Spleen (tissue), 11 donors: ENCODE measurements at regions not wholly inside any gene's neighbourhood (a gene's known extent, or its start where the extent isn't known, plus 50 kb on each side); places are given as distances from the start of the nearest gene placed in this dataset.

Source experiments
- DNase-seq: peaks from one replicate; pipeline ENCODE4 v3.0.0-alpha.2; 2020
- H3K27ac ChIP-seq, 8 donors: fragments of 200-600 bp; sonication (generic) in 7 of 8; 1 replicate in 4 of 8; 2 replicates in 4 of 8; pipeline versions ENCODE4 v1.5.0 to v1.8.0; 2016 to 2021; ENCODE audit warnings: inconsistent platforms in 4 of 8, mild to moderate bottlenecking in 4 of 8, moderate library complexity in 1 of 8
- H3K27me3 ChIP-seq, 7 donors: fragments of 200-600 bp; sonication (generic) in 6 of 7; replicated peaks in 1 of 7; 1 replicate in 4 of 7; 2 replicates in 3 of 7; pipeline versions ENCODE4 v1.5.0 to v1.8.0; 2016 to 2021; ENCODE audit warnings: inconsistent platforms in 3 of 7, mild to moderate bottlenecking in 1 of 7
- H3K36me3 ChIP-seq, 6 donors: fragments of 200-600 bp; sonication (generic) in 5 of 6; 1 replicate in 4 of 6; 2 replicates in 2 of 6; pipeline versions ENCODE4 v1.5.0 to v1.8.0; 2016 to 2021; ENCODE audit warnings: inconsistent platforms in 2 of 6
- H3K4me1 ChIP-seq, 6 donors: fragments of 200-600 bp; sonication (generic) in 5 of 6; 1 replicate in 3 of 6; 2 replicates in 3 of 6; pipeline versions ENCODE4 v1.5.0 to v1.8.0; 2016 to 2021; ENCODE audit warnings: inconsistent platforms in 3 of 6
- H3K4me3 ChIP-seq, 8 donors: fragments of 200-600 bp; sonication (generic) in 7 of 8; 1 replicate in 4 of 8; 2 replicates in 4 of 8; pipeline versions ENCODE4 v1.5.0 to v1.8.0; 2016 to 2021; ENCODE audit warnings: inconsistent platforms in 4 of 8, mild to moderate bottlenecking in 4 of 8, moderate library complexity in 2 of 8
- H3K9me3 ChIP-seq, 8 donors: fragments of 200-600 bp; sonication (generic) in 7 of 8; 1 replicate in 4 of 8; 2 replicates in 4 of 8; pipeline versions ENCODE4 v1.5.0 to v1.8.0; 2016 to 2021; ENCODE audit warnings: inconsistent platforms in 4 of 8
- CTCF ChIP-seq, 11 experiments: fragments of 200-600 bp in 7 of 11; fragments of 450-650 bp in 4 of 11; sonication (generic) in 4 of 11; IDR thresholded peaks in 8 of 11; conservative IDR thresholded peaks in 3 of 11; 1 replicate in 7 of 11; 2 replicates in 4 of 11; pipeline versions ENCODE4 v1.4.0 to v1.8.0; 2016 to 2021; ENCODE audit warnings: antibody characterized with exemption in 11 of 11, inconsistent platforms in 4 of 11, mild to moderate bottlenecking in 1 of 11
- POLR2A ChIP-seq, 3 donors: fragments of 450-650 bp; IDR thresholded peaks; one replicate each; pipeline ENCODE4 v1.5.1; 2017; ENCODE audit warnings: antibody characterized with exemption in 3 of 3, mild to moderate bottlenecking in 1 of 3
- POLR2AphosphoS5 ChIP-seq, 3 donors: sonication (generic); formaldehyde crosslinking; IDR thresholded peaks; one replicate each; pipeline ENCODE4 v1.5.1; 2017; ENCODE audit warnings: antibody characterized with exemption in 3 of 3
- WGBS, 5 donors: extraction: QIAGEN DNeasy Blood & Tissue Kit in 3 of 5; methylation state at CpG; one replicate each; pipeline versions ENCODE4 v1.1.5 to v1.1.7; 2013 to 2018; 5-methylcytosine and 5-hydroxymethylcytosine counted together
- intact Hi-C: fragments of 100-400 bp; cut with DNase I; formaldehyde crosslinking; loops from one replicate; pipeline ENCODE4 v1.15.0; 2023; ENCODE audit warnings: low total_unique reads
- donor health status: healthy with polysubstance abuse.
- donor health status: DM: no; HTN: no; CAD: no; lungs with moderate emphysema.
- donor health status: DM: no; HTN: no; CAD: no.
- donor health status: Bipolar disorder and iron deficiency.
- donor health status: healthy.
- donor health status: DM: no; HTN: no; CAD: no.
- donor health status: DM: yes; HTN: yes; CAD: no.

GRCh38 chr14:84877061-84877460 is 652.9 kb upstream of the FLRT2 start:
- WGBS, 5 donors = 80 to 94% (median 85%) methylated on average over 1 of the region's 1 CpG

GRCh38 chr14:84882830-84883229 is 647.1 kb upstream of the FLRT2 start:
- Histone ChIP-seq H3K36me3 (no peaks in the 10 kb centered on the region), H3K27me3 (no peaks in the 10 kb centered on the region), H3K27ac (no peak overlapping the region), H3K4me1 (no peaks in the 10 kb centered on the region), H3K4me3 (no peak overlapping the region), H3K9me3 (peaks cover 0 to 46% (median 34%) of the 10 kb centered on the region in 8 donors)
- intact Hi-C loops = no loop called here
- DNase-seq = no peak
- TF ChIP-seq POLR2AphosphoS5 (IDR thresholded peaks at IDR 0.05) (no peak), POLR2A (IDR thresholded peaks at IDR 0.05) (no peak), CTCF (IDR thresholded peaks at IDR 0.05 in 8 of 11, conservative IDR thresholded peaks at IDR 0.05 in 3 of 11) (no peak)
- WGBS, 5 donors = 68 to 81% (median 72%) methylated on average over 1 of the region's 1 CpG

More at GRCh38 chr14:84877061-84877460, 652.9 kb upstream of the FLRT2 start:
- H3K27me3 ChIP-seq = no peaks in the 10 kb centered on the region
- H3K4me3 ChIP-seq = no peak overlapping the region
- peaks cover 0 to 4% (median 0%) of the 10 kb centered on the region in 8 donors for H3K9me3 ChIP-seq
- no peaks in the 10 kb centered on the region for H3K36me3 ChIP-seq
- TF ChIP-seq POLR2A (IDR thresholded peaks at IDR 0.05) = no peak
- TF ChIP-seq POLR2AphosphoS5 (IDR thresholded peaks at IDR 0.05) = no peak
- TF ChIP-seq CTCF (IDR thresholded peaks at IDR 0.05 in 8 of 11, conservative IDR thresholded peaks at IDR 0.05 in 3 of 11) = no peak
- no peak overlapping the region for H3K27ac ChIP-seq
- DNase-seq = no peak
- H3K4me1 ChIP-seq = no peaks in the 10 kb centered on the region
- intact Hi-C loops = no loop called here

- H3K27ac ChIP-seq = no peak overlapping the region
- no peaks in the 10 kb centered on the region for H3K4me1 ChIP-seq
- no peak for TF ChIP-seq CTCF (IDR thresholded peaks at IDR 0.05 in 8 of 11, conservative IDR thresholded peaks at IDR 0.05 in 3 of 11)
- no peak for TF ChIP-seq POLR2AphosphoS5 (IDR thresholded peaks at IDR 0.05)
- TF ChIP-seq POLR2A (IDR thresholded peaks at IDR 0.05) = no peak
- no peaks in the 10 kb centered on the region for H3K36me3 ChIP-seq
- no peaks in the 10 kb centered on the region for H3K27me3 ChIP-seq
- peaks cover 0 to 62% (median 50%) of the 10 kb centered on the region in 8 donors for H3K9me3 ChIP-seq
- WGBS, 5 donors = 75 to 91% (median 86%) methylated on average over 3 of the region's 3 CpGs
- no peak for DNase-seq
- intact Hi-C loops = no loop called here
- no peak overlapping the region for H3K4me3 ChIP-seq
These were observed 644.9 kb upstream of the FLRT2 start for GRCh38 chr14:84885061-84885460.

- TF ChIP-seq POLR2A (IDR thresholded peaks at IDR 0.05) = no peak
- no peak for TF ChIP-seq POLR2AphosphoS5 (IDR thresholded peaks at IDR 0.05)
- TF ChIP-seq CTCF (IDR thresholded peaks at IDR 0.05 in 8 of 11, conservative IDR thresholded peaks at IDR 0.05 in 3 of 11) = no peak
- Histone ChIP-seq H3K27ac (no peak overlapping the region), H3K4me1 (no peaks in the 10 kb centered on the region), H3K4me3 (no peak overlapping the region), H3K36me3 (no peaks in the 10 kb centered on the region), H3K27me3 (no peaks in the 10 kb centered on the region), H3K9me3 (peaks cover 0 to 37% (median 30%) of the 10 kb centered on the region in 8 donors)
- intact Hi-C loops = no loop called here
- no peak for DNase-seq
These were observed 638.5 kb upstream of the FLRT2 start for GRCh38 chr14:84891404-84891803.
